Kidney capillary endothelial cell (primary cell): ENCODE measurements at regions not wholly inside any gene's neighbourhood (a gene's known extent, or its start where the extent isn't known, plus 50 kb on each side); places are given as distances from the start of the nearest gene placed in this dataset.
"Not testable (repeated sequence)": the region's sequence is repeated elsewhere in the genome, so short reads cannot be mapped to it uniquely, and the experiment has no call there.

Experiments
- DNase-seq: peaks from one replicate; pipeline ENCODE4 v3.0.0-alpha.2; 2018; ENCODE audit warnings: low spot score

DNA sequence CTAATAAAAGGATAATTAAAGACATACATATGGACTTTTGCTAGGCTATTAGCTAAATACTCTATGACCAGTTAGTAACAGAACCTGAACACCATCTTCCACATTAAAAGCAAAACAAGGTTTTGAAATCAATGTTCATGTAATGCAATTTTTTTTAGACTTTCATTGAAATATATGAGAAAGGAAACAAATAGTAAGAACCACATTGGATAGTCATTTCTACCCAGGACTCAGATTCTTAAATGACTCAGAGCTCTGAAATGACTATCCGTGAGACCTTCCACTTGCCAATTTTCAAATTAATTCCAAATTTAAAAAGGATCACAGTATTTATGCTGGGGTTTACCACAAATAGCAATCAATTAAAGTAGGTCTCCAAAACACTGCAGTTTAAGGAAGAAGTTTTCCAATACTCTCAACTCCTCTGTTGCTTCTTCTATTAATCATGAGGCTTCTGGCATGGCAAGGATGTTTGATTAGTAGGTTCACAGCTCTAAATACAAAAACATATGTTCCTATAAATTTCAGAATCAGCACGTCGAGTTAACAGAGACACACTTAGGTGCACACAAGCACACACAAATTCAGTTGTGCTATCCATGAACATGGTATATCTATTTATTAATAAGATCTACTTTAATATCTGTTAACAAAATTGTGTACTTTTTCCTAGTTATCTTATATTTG lies 841.0 kb downstream of the RNF144A start:
- DNase-seq = no peak

DNA sequence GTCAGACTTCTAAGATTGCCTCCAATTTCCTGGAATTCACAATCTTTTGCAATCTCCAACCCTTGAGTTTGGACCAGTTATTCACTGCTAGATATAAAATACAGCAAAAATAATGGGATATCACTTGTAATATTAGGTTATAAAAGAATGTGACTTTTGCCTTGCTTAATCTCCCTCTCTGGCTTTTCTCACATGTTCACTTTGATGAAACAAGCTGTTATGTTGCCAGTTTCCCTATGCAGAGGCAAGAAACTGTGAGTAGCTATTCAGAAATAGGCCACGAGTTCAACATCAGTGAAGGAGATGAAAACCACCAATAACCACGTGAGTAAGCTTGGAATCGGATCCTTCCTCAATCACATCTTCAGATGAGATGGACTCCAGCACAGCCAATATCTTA lies 842.7 kb downstream of the RNF144A start:
- DNase-seq = no peak

DNA sequence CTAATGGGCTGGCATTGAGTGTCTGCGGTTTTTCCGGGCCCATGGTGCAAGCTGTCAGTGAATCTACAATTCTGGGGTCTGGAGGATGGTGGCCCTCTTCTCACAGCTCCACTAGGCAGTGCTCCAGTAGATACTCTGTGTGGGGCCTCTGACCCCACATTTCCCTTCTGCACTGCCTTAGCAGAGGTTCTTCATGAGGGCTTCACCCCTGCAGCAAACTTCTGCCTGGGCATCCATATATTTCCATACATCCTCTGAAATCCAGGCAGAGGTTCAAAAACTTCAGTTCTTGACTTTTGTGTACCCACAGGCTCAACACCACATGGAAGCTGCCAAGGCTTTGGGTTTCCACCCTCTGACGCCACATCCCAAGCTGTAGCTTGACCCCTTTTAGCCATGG lies 846.2 kb downstream of the RNF144A start:
- DNase-seq = not testable (repeated sequence)

DNA sequence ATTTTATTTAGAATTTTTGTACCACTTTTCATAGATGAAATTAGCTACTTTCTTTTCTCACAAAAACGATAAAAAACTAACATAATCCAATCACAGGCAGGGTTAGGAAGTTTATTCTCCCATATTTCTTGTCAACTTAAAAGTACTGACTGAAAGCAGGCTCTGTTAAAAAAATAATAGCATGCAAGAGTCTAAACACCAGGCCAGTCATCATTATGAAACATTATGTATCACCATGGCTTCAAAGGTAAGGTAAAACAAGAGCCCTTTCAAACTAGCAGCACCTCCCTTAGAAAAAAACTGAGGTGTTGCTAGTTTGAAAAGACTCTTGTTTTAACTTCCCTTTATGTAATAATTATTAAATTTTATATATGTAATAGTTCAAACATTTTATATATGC lies 848.0 kb downstream of the RNF144A start:
- no peak for DNase-seq

DNA sequence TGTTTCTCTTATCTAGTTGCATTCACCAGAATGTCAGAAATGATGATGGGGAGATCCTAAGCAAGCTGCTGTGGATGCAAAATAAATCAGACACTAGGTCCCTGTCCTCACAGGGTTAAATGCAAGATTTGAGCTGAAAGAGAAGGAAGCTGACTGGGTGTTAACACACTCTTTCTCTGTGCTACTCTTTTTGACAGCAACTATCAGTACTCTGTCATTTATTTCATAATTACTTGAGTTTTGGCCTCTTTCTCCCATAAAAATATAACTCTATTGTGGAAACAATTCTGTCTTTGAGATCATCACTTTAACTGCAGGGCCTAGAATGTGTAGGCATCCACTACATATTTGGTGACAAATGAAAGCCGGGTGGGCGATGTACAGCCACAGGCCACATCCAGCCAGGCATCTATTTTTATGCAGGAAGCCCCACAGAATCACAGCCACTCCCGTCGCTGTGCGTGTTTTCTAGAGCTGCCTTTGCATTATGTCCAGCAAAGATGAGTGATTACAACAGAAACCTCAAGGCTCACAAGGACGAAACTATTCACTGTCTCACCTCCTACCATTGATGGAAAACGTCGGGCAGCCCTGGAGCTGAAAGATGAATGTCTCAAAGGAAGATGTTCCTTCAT lies 849.0 kb downstream of the RNF144A start:
- no peak for DNase-seq

DNA sequence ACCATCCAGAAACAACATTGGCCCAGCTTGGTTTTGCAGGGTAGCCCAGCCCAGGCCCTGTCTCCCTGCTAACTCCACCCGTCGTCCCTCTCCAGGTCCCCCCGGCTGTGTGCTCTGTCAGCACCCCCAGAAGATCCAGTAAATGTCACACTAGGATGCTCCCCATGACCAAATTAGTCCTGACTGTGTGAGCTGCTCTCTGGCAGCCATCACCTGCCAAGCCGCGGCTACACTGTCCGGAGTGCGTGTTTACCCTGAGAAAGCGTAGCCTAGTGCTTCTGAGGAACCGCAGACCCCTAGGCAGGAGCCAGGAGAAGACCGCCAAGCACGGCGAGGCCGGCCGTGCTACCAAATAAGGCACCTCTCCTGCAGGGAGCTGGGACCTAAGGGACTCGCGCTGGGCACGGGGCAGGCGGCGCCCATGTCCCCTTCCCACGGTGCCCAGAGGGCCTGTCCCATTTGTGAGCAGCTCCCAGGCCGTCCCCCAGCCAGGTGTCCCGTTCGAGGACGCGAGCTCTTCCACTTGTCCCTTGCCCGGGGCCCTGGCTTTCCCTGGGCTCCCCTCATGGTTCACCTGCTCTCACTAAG lies 849.9 kb downstream of the RNF144A start:
- no peak for DNase-seq

DNA sequence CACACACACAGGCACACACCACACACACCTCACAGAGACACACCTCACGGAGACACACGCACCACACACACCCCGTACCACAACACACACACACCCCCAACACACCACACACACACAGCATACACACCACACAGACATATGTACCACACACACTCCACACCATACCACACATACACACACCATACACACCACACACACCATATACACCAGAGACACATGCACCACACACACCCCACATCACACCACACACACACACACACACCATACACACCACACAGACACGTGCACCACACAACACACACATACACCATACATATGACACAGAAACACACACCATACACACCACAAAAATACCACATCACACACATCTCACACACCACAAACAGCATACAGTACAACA lies 850.7 kb downstream of the RNF144A start:
- no peak for DNase-seq

DNA sequence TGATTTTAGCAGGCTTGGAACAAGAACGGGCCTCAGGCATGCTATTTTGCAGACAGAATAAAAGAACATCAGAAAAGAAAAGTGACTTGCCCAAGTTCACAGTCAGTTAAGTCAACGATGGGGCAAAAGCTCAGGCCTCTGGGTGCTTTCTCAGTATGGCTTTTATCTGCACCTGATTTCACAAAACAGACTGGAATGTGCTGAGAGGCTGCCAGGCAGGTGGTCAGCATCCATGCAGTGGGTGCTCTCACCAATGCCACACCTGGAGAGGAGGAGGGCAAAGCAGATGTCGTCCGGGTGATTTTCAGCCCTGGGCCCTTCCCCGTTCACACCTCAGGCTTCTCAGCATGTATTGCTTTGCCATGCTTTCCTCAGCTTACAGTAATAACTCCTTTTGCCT lies 854.6 kb downstream of the RNF144A start:
- DNase-seq = no peak

DNA sequence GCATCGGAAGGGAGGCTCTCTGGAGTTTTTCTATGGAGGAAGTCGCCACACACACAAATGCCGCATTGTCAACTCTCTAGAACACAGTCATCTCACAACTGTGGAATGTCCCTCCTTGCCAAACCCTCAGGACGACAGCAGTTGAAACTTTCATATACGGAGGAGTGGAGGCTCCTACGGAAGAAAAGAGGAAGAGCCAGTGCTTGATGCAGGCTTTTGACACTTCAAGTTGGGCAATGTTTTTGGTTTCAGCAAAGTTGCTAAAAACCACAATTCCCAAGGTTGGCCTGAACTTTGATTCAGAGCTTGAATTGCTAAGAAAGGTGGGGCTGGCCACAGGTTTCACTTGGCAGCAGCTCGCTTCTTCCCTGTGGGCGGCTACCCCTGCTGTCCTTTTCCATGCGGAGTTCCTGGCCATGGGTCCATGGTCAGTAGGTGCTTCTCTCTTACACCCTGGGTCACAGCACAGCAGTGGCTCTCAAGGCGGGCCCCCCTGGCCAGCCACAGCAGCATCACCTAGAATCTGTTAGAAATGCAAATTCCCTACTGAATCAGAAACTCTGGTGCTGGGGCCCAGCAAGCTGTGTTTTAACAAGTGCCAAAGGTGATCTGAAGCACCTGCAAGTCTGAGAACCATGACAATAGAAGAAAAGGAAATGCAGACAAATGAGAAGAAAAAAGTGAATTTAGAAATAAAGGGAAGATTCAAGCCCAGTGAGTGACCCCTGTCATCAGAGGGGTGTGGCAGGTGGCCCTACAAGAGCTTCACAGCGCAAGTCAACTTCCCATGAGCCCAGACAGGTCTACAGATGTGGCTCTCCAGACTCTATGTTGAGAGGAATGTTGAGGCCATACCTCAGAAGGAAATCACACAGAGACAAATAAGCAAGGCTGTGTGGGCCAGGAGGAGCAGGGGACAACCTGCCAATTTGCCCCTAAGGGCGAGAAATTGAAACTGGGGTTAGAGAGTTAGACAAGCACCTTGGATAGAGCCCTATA lies 856.4 kb downstream of the RNF144A start:
- DNase-seq = no peak

DNA sequence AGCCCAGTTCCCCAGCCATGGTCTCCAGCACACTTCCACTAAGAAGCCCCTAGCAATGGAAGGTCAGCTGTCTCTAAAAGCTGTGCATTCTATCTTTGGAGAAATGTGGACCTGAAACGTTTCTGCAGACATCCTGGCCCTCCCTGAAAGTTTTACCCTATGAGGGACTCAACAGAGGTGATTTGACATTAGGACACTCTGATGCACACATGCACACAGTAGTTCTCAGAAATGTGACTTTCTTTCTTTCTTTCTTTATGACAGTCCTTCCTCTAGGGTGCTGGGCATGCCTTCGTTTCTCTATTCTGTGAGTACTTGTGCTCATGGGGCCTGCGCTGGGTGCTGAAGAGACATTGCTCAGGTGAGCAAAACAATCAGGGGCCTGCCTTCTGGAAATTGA lies 857.3 kb downstream of the RNF144A start:
- DNase-seq = no peak

DNA sequence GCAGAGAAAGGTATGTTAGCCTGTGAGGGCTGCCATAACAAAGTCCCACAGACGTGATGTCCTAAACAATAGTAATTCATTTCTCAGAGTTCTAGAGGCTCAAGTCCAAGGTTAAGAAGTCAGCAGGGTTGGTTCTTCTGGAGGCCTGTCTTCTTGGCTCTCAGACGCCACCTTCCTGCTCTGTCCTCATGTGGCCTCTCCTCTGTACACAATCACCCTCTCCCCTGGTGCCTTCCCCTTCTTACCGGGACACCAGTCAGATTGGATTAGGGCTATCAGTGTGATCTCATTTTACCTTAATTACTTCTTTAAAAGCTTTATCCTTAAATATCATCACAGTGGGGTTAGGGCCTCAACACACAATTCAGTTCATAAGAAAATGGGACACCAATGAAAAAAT lies 860.5 kb downstream of the RNF144A start:
- DNase-seq = no peak

DNA sequence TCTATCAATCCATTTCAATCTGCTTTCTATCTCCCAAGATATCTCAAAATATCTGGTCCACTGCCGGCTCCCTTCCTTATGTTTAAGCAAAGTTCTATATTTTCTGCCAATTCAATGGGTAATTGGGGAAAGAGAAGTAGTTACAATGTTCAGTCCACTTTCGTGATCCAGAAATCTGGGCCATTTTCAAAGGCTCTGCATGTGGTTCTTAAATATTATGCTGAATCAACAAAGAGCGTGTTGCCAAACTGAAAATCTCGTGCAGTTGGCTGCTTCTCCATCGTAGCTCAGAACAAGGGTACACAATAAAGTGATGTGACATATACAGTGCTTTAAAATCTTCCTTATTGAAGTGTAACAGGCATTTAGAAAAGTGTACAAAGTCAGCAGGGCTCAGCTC lies 863.1 kb downstream of the RNF144A start:
- no peak for DNase-seq

DNA sequence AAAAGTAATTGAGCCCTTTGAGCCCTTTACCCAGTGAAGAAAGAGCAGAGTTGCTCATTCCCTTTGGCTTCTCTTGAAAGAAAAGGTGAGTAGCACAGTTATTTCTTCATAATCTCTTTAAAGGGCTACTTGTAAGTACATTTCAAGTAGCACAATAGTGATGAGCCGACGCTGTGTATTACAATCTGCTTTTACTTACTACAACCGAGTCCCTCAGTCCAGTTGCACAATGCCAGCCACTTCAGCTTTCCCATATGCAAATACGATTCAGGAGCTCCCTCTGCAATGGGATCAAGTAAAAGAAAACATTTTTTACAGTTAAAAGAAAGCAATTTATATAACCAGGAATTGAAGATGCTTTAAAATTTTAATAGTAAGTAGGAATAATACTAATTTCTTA lies 868.5 kb downstream of the RNF144A start:
- no peak for DNase-seq

DNA sequence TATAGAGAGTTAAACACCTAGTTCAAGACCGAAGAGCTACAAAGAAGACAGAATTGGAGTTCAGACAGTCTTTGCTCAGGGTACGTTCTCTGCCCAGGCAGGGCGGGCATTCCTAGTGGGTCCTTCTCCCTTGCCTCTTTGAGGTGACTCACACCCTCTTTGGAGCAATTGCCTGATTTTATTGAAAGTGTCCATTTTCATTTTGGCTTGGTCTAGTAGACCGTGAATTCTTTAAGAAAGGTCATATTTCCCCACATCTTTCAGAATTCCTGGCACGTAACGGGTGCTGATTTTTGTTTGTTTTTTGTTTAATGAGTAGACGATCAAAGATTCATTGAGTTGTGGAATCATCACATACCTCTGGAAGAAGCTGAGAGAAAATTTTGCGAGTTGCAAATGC lies 871.5 kb downstream of the RNF144A start:
- DNase-seq = no peak

DNA sequence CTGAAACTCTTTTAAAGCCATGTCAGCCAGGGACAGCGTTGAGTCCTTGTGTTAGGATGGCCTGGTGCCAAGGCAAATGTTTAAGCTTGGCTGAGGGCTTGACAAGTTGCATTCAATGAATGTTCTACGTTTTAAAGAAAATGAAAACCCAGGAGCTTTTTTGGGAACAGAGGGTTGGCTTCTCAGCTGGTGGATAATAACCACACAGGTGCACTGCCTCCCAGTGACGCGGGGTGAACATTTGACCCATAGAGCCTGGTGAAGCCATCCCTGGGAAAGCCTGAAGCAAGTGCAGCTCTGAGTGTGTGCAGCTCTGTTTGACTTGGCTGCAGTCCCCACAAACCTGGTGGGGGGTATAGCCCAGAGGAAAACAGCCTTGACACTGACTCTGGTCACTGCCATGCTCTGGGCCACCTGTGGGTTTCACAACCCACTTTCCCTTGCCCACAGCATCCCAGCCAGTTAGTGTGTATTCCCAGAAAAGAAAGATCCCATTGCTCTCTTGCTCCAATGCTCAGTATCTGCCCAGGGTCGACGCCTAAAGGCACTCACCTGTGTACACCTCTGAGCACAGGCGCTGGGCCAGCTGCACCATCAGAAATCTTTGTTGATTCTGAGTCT lies 874.9 kb downstream of the RNF144A start:
- no peak for DNase-seq

DNA sequence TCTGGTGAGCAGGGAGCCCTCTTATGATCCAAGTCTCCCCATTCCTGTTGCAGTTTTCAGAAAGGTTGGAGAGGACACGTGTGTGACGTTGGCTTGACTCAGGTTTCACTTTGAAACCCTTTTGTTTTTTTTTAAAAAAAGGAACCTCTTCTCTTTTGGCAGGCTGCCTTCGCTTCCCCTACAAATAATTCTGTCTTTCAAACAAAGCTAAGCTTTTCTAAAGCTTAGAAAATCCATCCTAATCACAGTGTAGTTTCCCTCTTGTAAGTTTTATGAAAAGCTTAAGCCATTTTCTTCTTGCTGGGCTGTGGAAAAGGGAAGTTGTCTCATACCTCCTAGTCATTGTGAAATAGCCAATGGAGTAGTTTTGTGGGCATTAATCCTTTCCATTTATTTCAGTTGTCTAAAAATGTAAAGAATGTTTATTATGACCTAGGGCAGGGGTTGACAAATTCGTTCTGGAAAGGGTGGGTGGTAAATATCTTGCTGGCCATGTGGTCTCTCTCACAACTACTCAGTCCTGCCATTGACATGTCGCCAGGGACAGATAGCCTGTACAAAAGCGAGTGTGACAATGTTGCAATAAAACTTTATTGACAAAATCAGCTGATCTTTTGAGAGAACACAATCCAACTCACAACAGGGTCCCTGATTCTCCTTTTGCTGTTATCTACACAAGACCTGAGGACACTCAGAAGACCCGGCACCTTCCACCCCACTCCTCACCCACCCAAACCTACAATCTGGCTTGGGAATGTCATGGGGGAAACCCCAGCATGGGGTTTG lies 878.8 kb downstream of the RNF144A start:
- no peak for DNase-seq

DNA sequence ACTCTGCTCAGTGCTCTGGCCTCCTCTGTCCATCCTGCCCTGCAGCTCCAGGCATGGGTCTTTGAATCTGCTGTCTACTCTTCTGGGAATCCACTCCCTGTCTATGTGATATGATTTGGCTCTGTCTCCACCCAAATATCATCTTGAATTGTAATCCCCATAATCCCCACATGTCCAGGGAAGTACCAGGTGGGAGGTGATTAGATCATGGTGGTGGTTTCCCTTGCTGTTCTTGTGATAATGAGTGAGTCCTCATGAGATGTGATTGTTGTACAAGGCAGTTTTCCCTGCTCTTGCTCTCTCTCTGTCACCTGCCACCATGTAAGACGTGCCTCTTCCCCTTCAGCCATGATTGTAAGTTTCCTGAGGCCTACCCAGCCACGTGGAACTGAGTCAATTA lies 881.8 kb upstream of the ID2 start:
- no peak for DNase-seq

DNA sequence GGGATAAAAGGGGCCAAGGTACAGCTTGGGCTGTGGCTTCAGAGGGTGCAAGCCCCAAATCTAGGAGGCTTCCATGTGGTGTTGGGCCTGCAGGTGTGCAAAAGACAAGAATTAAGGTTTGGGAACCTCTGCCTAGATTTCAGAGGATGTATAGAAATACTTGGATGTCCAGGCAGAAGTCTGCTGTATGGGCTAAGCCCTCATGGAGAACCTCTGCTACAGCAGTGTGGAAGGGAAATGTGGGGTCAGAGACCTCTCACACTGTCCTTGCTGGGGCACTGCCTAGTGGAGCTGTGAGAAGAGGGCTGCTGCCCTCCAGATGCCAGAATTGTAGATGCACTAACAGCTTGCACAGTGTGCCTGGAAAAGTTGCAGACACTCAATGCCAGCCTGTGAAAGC lies 880.6 kb upstream of the ID2 start:
- DNase-seq = no peak

DNA sequence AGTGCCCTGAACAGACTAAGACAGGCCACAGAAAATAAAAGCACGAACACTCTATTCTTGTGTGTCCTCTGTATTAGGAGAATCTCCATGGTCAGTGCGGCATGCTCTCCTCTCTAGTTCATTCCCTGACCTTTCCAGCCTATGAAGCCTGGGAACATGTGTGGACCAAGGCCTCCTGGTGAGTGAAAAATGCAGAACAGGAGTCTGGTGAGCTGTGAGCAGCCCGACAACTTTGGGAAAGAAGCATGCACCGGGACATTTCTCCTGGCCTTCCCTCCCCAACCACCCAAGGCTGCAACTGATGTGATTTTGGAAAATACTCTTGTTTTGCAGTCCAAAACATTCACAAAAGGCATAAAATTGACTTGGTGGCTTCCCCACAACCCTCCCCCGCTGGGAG lies 878.3 kb upstream of the ID2 start:
- DNase-seq = no peak

DNA sequence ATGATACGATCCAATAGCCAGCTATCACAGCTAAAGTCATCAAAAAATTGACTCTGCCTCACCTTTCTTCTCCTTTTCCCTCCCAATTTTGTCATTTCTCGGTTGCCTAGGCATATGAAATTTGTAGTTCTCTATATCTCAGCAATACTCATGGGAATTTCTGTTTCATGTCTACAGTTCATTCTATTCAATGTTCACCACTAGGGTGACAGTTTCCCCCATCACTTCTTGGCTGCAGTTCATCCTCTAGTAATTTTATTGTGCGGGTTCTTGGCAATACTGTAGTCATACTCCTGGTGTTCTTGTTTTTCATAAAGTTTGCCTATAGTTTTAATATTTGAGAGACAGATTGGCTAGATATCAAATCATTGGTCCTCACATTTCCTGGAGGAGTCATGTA lies 872.2 kb upstream of the ID2 start:
- no peak for DNase-seq

DNA sequence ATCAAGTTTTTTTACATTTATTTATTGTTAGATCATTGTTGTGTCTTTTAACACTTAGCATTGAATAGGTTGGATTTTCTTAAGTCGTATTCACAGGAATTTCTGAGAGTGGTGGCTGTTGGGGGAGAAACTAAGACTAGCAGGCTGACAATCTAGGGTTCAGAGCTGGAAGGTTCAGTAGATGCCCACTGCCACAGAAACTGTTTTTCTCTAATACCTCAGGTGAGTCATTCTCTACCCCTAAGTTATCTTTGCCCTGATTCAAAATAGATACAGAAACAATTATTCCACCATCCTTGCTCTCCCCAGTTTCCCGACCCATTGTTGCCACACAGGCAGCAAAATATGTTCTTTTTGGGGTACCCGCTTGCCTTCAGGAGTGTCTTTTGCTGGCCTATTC lies 870.8 kb upstream of the ID2 start:
- no peak for DNase-seq
